H9 (cell line): ENCODE measurements at regions not wholly inside any gene's neighbourhood (a gene's known extent, or its start where the extent isn't known, plus 50 kb on each side); places are given as distances from the start of the nearest gene placed in this dataset.

ENCODE experiments used
- DNase-seq: peaks from one replicate; pipeline ENCODE4 v3.0.0-alpha.2; 2017
- H2AFZ ChIP-seq: one replicate; pipeline ENCODE4 v1.6.1; 2013; ENCODE audit warnings: mild to moderate bottlenecking, low read length, control low read depth, moderate library complexity
- H2AK5ac ChIP-seq: 2 replicates; pipeline ENCODE4 v1.6.1; 2013; ENCODE audit warnings: low read length, control low read depth, mixed read lengths; ENCODE audit not compliant: insufficient read length
- H2BK120ac ChIP-seq: one replicate; pipeline ENCODE4 v1.6.1; 2013; ENCODE audit warnings: low read depth, mild to moderate bottlenecking, low read length, control low read depth, inconsistent platforms; ENCODE audit not compliant: poor library complexity, severe bottlenecking
- H2BK12ac ChIP-seq: 2 replicates; pipeline ENCODE4 v1.6.1; 2013; ENCODE audit warnings: low read length, control low read depth, mixed read lengths, low read depth; ENCODE audit not compliant: insufficient read length
- H2BK15ac ChIP-seq: 2 replicates; pipeline ENCODE4 v1.6.1; 2013; ENCODE audit warnings: low read depth, low read length, control low read depth
- H2BK20ac ChIP-seq: one replicate; pipeline ENCODE4 v1.6.1; 2013; ENCODE audit warnings: low read depth, mild to moderate bottlenecking, low read length, control low read depth, inconsistent platforms; ENCODE audit not compliant: poor library complexity, severe bottlenecking
- H2BK5ac ChIP-seq: 2 replicates; pipeline ENCODE4 v1.6.1; 2013; ENCODE audit warnings: low read length, control low read depth, mixed read lengths; ENCODE audit not compliant: insufficient read length
- H3K14ac ChIP-seq: 2 replicates; pipeline ENCODE4 v1.6.1; 2013; ENCODE audit warnings: low read length, control low read depth; ENCODE audit not compliant: insufficient read depth
- H3K18ac ChIP-seq: 2 replicates; pipeline ENCODE4 v1.6.1; 2013; ENCODE audit warnings: low read depth, mild to moderate bottlenecking, mixed read lengths, low read length, control low read depth; ENCODE audit not compliant: insufficient read length
- H3K23ac ChIP-seq: 2 replicates; pipeline ENCODE4 v1.6.1; 2013; ENCODE audit warnings: low read length, control low read depth, mixed read lengths, low read depth; ENCODE audit not compliant: insufficient read length
- H3K23me2 ChIP-seq: 2 replicates; pipeline ENCODE4 v1.6.1; 2013; ENCODE audit warnings: low read depth, mild to moderate bottlenecking, mixed read lengths, low read length, control low read depth; ENCODE audit not compliant: insufficient read length, poor library complexity, severe bottlenecking
- H3K27ac ChIP-seq: 2 replicates; pipeline ENCODE4 v1.5.1; 2013; ENCODE audit warnings: low read length, control low read depth, mixed read lengths, low read depth; ENCODE audit not compliant: insufficient read length
- H3K27me3 ChIP-seq: 2 replicates; pipeline ENCODE4 v1.6.1; 2013; ENCODE audit warnings: low read length, control low read depth, inconsistent platforms; ENCODE audit not compliant: insufficient read depth
- H3K4ac ChIP-seq: 2 replicates; pipeline ENCODE4 v1.6.1; 2013; ENCODE audit warnings: low read depth, mild to moderate bottlenecking, control low read depth, inconsistent platforms, low read length, moderate library complexity
- H3K4me1 ChIP-seq: 2 replicates; pipeline ENCODE4 v1.6.1; 2013; ENCODE audit warnings: low read length, control low read depth, inconsistent platforms; ENCODE audit not compliant: insufficient read depth
- H3K4me2 ChIP-seq: 2 replicates; pipeline ENCODE4 v1.6.1; 2013; ENCODE audit warnings: low read length, control low read depth, mixed read lengths; ENCODE audit not compliant: insufficient read length, insufficient read depth
- H3K56ac ChIP-seq: 2 replicates; pipeline ENCODE4 v1.6.1; 2013; ENCODE audit warnings: low read depth, mild to moderate bottlenecking, mixed read lengths, low read length, control low read depth; ENCODE audit not compliant: insufficient read length
- H3K79me1 ChIP-seq: 2 replicates; pipeline ENCODE4 v1.6.1; 2013; ENCODE audit warnings: low read depth, mild to moderate bottlenecking, moderate library complexity, low read length, control low read depth, inconsistent platforms; ENCODE audit not compliant: insufficient read depth, poor library complexity, severe bottlenecking
- H3K79me2 ChIP-seq: 2 replicates; pipeline ENCODE4 v1.6.1; 2013; ENCODE audit warnings: low read length, control low read depth, inconsistent platforms; ENCODE audit not compliant: insufficient read depth
- H3K9ac ChIP-seq: 2 replicates; pipeline ENCODE4 v1.6.1; 2013; ENCODE audit warnings: low read length, control low read depth, mixed read lengths; ENCODE audit not compliant: insufficient read length; ENCODE audit errors: extremely low read depth
- H3K9me3 ChIP-seq: one replicate; pipeline ENCODE4 v1.6.1; 2013; ENCODE audit warnings: low read depth, low read length, inconsistent platforms; ENCODE audit not compliant: control insufficient read depth
- H3T11ph ChIP-seq: one replicate; pipeline ENCODE4 v1.6.1; 2013; ENCODE audit warnings: mild to moderate bottlenecking, low read length, control low read depth, inconsistent platforms
- H4K20me1 ChIP-seq: one replicate; pipeline ENCODE4 v1.6.1; 2013; ENCODE audit not compliant: control insufficient read depth, insufficient read length, insufficient read depth
- H4K5ac ChIP-seq: 2 replicates; pipeline ENCODE4 v1.6.1; 2013; ENCODE audit warnings: low read depth, mild to moderate bottlenecking, mixed read lengths, low read length, control low read depth; ENCODE audit not compliant: insufficient read length
- H4K8ac ChIP-seq: replicated peaks from 2 replicates; pipeline ENCODE4 v1.6.1; 2013; ENCODE audit warnings: low read length, control low read depth, mixed read lengths, low read depth; ENCODE audit not compliant: insufficient read length
- H4K91ac ChIP-seq: 2 replicates; pipeline ENCODE4 v1.6.1; 2013; ENCODE audit warnings: low read depth, mild to moderate bottlenecking, moderate library complexity, mixed read lengths, low read length, control low read depth; ENCODE audit not compliant: insufficient read length
- H3K27ac Mint-ChIP-seq, 3 experiments: 2 replicates in 2 of 3; 3 replicates in 1 of 3; pipeline ENCODE4 v1.8.0; 2020 to 2021; ENCODE audit warnings: mixed read lengths in 3 of 3, mild to moderate bottlenecking in 1 of 3, moderate library complexity in 1 of 3
- H3K27me3 Mint-ChIP-seq: 2 replicates; pipeline ENCODE4 v1.8.0; 2021; ENCODE audit warnings: low read depth, mild to moderate bottlenecking, moderate library complexity, mixed read lengths
- H3K36me3 Mint-ChIP-seq, 3 experiments: 2 replicates in 2 of 3; 3 replicates in 1 of 3; pipeline ENCODE4 v1.8.0; 2020 to 2021; ENCODE audit warnings: low read depth in 3 of 3, mixed read lengths in 3 of 3; ENCODE audit not compliant: insufficient read depth in 1 of 3
- H3K4me1 Mint-ChIP-seq, 2 experiments: 2 replicates each; pipeline ENCODE4 v1.8.0; 2020; ENCODE audit warnings: mixed read lengths in 2 of 2
- H3K4me3 Mint-ChIP-seq, 2 experiments: 2 replicates in 1 of 2; 3 replicates in 1 of 2; pipeline ENCODE4 v1.8.0; 2020 to 2021; ENCODE audit warnings: mild to moderate bottlenecking in 2 of 2, mixed read lengths in 2 of 2, moderate library complexity in 1 of 2
- H3K9me3 Mint-ChIP-seq, 2 experiments: 2 replicates in 1 of 2; 3 replicates in 1 of 2; pipeline ENCODE4 v1.8.0; 2020; ENCODE audit warnings: mild to moderate bottlenecking in 2 of 2, mixed read lengths in 2 of 2, moderate library complexity in 1 of 2
- CTCF ChIP-seq: fragments of 200-600 bp; sonication (generic); conservative IDR thresholded peaks from 3 replicates; pipeline ENCODE4 v1.8.0; 2021; ENCODE audit warnings: antibody characterized with exemption, mild to moderate bottlenecking
- WGBS: extraction: QIAGEN DNeasy Blood & Tissue Kit; methylation state at CpG from one replicate; pipeline ENCODE4 v1.1.7; 2013; ENCODE audit warnings: missing lambda C conversion rate, low lambda C conversion rate, mixed read lengths; ENCODE audit not compliant: insufficient read length; ENCODE audit errors: extremely low coverage; 5-methylcytosine and 5-hydroxymethylcytosine counted together

GRCh38 chr13:97798171-97798821 is 155.2 kb upstream of the IPO5 start:
- H3K9ac ChIP-seq = no peak overlapping the region
- no peak overlapping the region for H2BK12ac ChIP-seq
- H3K9me3 ChIP-seq = peaks cover 10% of the 10 kb centered on the region
- H3K27ac Mint-ChIP-seq = no peak overlapping the region
- H4K8ac ChIP-seq = no peak overlapping the region
- no peak overlapping the region for H2AFZ ChIP-seq
- H3K4me1 ChIP-seq = no peaks in the 10 kb centered on the region
- H2AK5ac ChIP-seq = no peak overlapping the region
- no peak for DNase-seq
- TF ChIP-seq CTCF = no peak
- no peaks in the 10 kb centered on the region for H3K23me2 ChIP-seq
- no peak overlapping the region for H4K91ac ChIP-seq
- no peak overlapping the region for H4K5ac ChIP-seq
- H2BK5ac ChIP-seq = no peak overlapping the region
- no peak overlapping the region for H2BK20ac ChIP-seq
- no peak overlapping the region for H3K4me2 ChIP-seq
- no peaks in the 10 kb centered on the region for H3K79me2 ChIP-seq
- peaks cover 21 to 22% of the 10 kb centered on the region in 2 experiments for H3K9me3 Mint-ChIP-seq
- H3K36me3 Mint-ChIP-seq = peaks cover 5 to 14% (median 14%) of the 10 kb centered on the region in 3 experiments; a peak in 6 of 7 replicates
- no peak overlapping the region for H3K4me3 Mint-ChIP-seq
- H3K23ac ChIP-seq = no peak overlapping the region
- H3T11ph ChIP-seq = no peak overlapping the region
- WGBS = no CpG with 5 or more reads among the region's 7 CpGs
- H3K56ac ChIP-seq = no peak overlapping the region
- H3K79me1 ChIP-seq = no peaks in the 10 kb centered on the region
- H2BK120ac ChIP-seq = no peak overlapping the region
- H3K18ac ChIP-seq = no peak overlapping the region
- peaks cover 0 to 8% of the 10 kb centered on the region in 2 experiments; a peak in 2 of 4 replicates for H3K4me1 Mint-ChIP-seq
- no peaks in the 10 kb centered on the region for H4K20me1 ChIP-seq
- no peak overlapping the region for H3K4ac ChIP-seq
- H3K27ac ChIP-seq = no peak overlapping the region
- no peak overlapping the region for H2BK15ac ChIP-seq
- no peak overlapping the region for H3K14ac ChIP-seq
- H3K27me3 Mint-ChIP-seq = no peaks in the 10 kb centered on the region; the same call in 1 of the 2 replicates
- no peaks in the 10 kb centered on the region for H3K27me3 ChIP-seq
